HUES48 (cell line): ENCODE measurements at regions not wholly inside any gene's neighbourhood (a gene's known extent, or its start where the extent isn't known, plus 50 kb on each side); places are given as distances from the start of the nearest gene placed in this dataset.

ENCODE experiments used
- H3K27ac ChIP-seq: one replicate; pipeline ENCODE4 v1.7.0; 2013; ENCODE audit warnings: low read depth, low read length, inconsistent platforms
- H3K27me3 ChIP-seq: 2 replicates; pipeline ENCODE4 v1.6.1; 2013; ENCODE audit warnings: mild to moderate bottlenecking, low read length; ENCODE audit not compliant: control insufficient read depth, insufficient read depth
- H3K36me3 ChIP-seq: 2 replicates; pipeline ENCODE4 v1.6.1; 2013; ENCODE audit warnings: low read length; ENCODE audit not compliant: control insufficient read depth, insufficient read depth
- H3K4me1 ChIP-seq: 2 replicates; pipeline ENCODE4 v1.6.1; 2013; ENCODE audit warnings: mild to moderate bottlenecking, low read length; ENCODE audit not compliant: control insufficient read depth, insufficient read depth
- H3K4me3 ChIP-seq: 2 replicates; pipeline ENCODE4 v1.5.1; 2013; ENCODE audit warnings: mild to moderate bottlenecking, low read depth, low read length
- H3K9ac ChIP-seq: 2 replicates; pipeline ENCODE4 v1.6.1; 2013; ENCODE audit warnings: mild to moderate bottlenecking, low read depth, low read length, moderate library complexity
- H3K9me3 ChIP-seq: 2 replicates; pipeline ENCODE4 v1.6.1; 2013; ENCODE audit warnings: low read length; ENCODE audit not compliant: control insufficient read depth, insufficient read depth

- Histone ChIP-seq H3K4me1 (no peaks in the 10 kb centered on the region), H3K4me3 (no peak overlapping the region), H3K9ac (no peak overlapping the region), H3K27ac (no peak overlapping the region), H3K36me3 (no peaks in the 10 kb centered on the region), H3K9me3 (no peaks in the 10 kb centered on the region), H3K27me3 (peaks cover 41% of the 10 kb centered on the region)
Observed at GRCh38 chr2:120493231-120493630, 147.3 kb downstream of the INHBB start.

- Histone ChIP-seq H3K4me3 (no peak overlapping the region), H3K9ac (no peak overlapping the region), H3K9me3 (no peaks in the 10 kb centered on the region), H3K36me3 (no peaks in the 10 kb centered on the region), H3K4me1 (no peaks in the 10 kb centered on the region), H3K27me3 (peaks cover 38% of the 10 kb centered on the region), H3K27ac (no peak overlapping the region)
Observed at GRCh38 chr2:120494446-120494845, 148.5 kb downstream of the INHBB start.

GRCh38 chr2:120495586-120495985 is 149.7 kb downstream of the INHBB start:
- no peaks in the 10 kb centered on the region for H3K9me3 ChIP-seq
- H3K36me3 ChIP-seq: no peaks in the 10 kb centered on the region
- no peaks in the 10 kb centered on the region for H3K4me1 ChIP-seq
- no peak overlapping the region for H3K9ac ChIP-seq
- H3K27ac ChIP-seq: no peak overlapping the region
- H3K27me3 ChIP-seq: peaks cover 38% of the 10 kb centered on the region
- no peak overlapping the region for H3K4me3 ChIP-seq

- Histone ChIP-seq H3K4me3 (no peak overlapping the region), H3K27ac (no peak overlapping the region), H3K36me3 (no peaks in the 10 kb centered on the region), H3K27me3 (peaks cover 36% of the 10 kb centered on the region), H3K4me1 (no peaks in the 10 kb centered on the region), H3K9me3 (no peaks in the 10 kb centered on the region), H3K9ac (no peak overlapping the region)
Observed at GRCh38 chr2:120496235-120496634, 150.3 kb downstream of the INHBB start.

GRCh38 chr2:120496759-120497158 is 150.8 kb downstream of the INHBB start:
- Histone ChIP-seq H3K36me3 (no peaks in the 10 kb centered on the region), H3K9ac (no peak overlapping the region)

GRCh38 chr2:120497261-120497977 is 151.5 kb downstream of the INHBB start:
- Histone ChIP-seq H3K4me3 (no peak overlapping the region), H3K27ac (no peak overlapping the region), H3K9ac (no peak overlapping the region), H3K4me1 (no peaks in the 10 kb centered on the region), H3K27me3 (peaks cover 32% of the 10 kb centered on the region), H3K9me3 (no peaks in the 10 kb centered on the region), H3K36me3 (no peaks in the 10 kb centered on the region)

More at GRCh38 chr2:120496759-120497158, 150.8 kb downstream of the INHBB start:
- no peak overlapping the region for H3K27ac ChIP-seq
- H3K4me3 ChIP-seq: no peak overlapping the region
- H3K27me3 ChIP-seq: peaks cover 32% of the 10 kb centered on the region
- H3K9me3 ChIP-seq: no peaks in the 10 kb centered on the region
- no peaks in the 10 kb centered on the region for H3K4me1 ChIP-seq

GRCh38 chr2:120498121-120498520 is 152.2 kb downstream of the INHBB start:
- no peak overlapping the region for H3K27ac ChIP-seq
- no peaks in the 10 kb centered on the region for H3K4me1 ChIP-seq

GRCh38 chr2:120498576-120499394 is 152.8 kb downstream of the INHBB start:
- H3K4me1 ChIP-seq: no peaks in the 10 kb centered on the region
- H3K36me3 ChIP-seq: no peaks in the 10 kb centered on the region
- no peak overlapping the region for H3K9ac ChIP-seq
- no peaks in the 10 kb centered on the region for H3K9me3 ChIP-seq
- H3K4me3 ChIP-seq: no peak overlapping the region
- H3K27me3 ChIP-seq: peaks cover 32% of the 10 kb centered on the region
- H3K27ac ChIP-seq: no peak overlapping the region

More at GRCh38 chr2:120498121-120498520, 152.2 kb downstream of the INHBB start:
- no peaks in the 10 kb centered on the region for H3K9me3 ChIP-seq
- no peak overlapping the region for H3K4me3 ChIP-seq
- H3K36me3 ChIP-seq: no peaks in the 10 kb centered on the region
- H3K9ac ChIP-seq: no peak overlapping the region
- peaks cover 32% of the 10 kb centered on the region for H3K27me3 ChIP-seq

- H3K36me3 ChIP-seq: no peaks in the 10 kb centered on the region
- H3K9me3 ChIP-seq: no peaks in the 10 kb centered on the region
- no peaks in the 10 kb centered on the region for H3K4me1 ChIP-seq
- no peak overlapping the region for H3K9ac ChIP-seq
- H3K27me3 ChIP-seq: peaks cover 26% of the 10 kb centered on the region
- no peak overlapping the region for H3K27ac ChIP-seq
- no peak overlapping the region for H3K4me3 ChIP-seq
Observed at GRCh38 chr2:120499784-120500495, 154.0 kb downstream of the INHBB start.

- Histone ChIP-seq H3K4me1 (no peaks in the 10 kb centered on the region), H3K27me3 (peaks cover 19% of the 10 kb centered on the region)
Observed at GRCh38 chr2:120501591-120501990, 155.7 kb downstream of the INHBB start.

GRCh38 chr2:120502357-120502756 is 156.4 kb downstream of the INHBB start:
- no peak overlapping the region for H3K27ac ChIP-seq
- H3K4me1 ChIP-seq: no peaks in the 10 kb centered on the region
- no peak overlapping the region for H3K4me3 ChIP-seq
- H3K27me3 ChIP-seq: peaks cover 19% of the 10 kb centered on the region
- no peaks in the 10 kb centered on the region for H3K36me3 ChIP-seq
- no peak overlapping the region for H3K9ac ChIP-seq
- H3K9me3 ChIP-seq: no peaks in the 10 kb centered on the region

More at GRCh38 chr2:120501591-120501990, 155.7 kb downstream of the INHBB start:
- Histone ChIP-seq H3K27ac (no peak overlapping the region), H3K4me3 (no peak overlapping the region), H3K9me3 (no peaks in the 10 kb centered on the region), H3K9ac (no peak overlapping the region), H3K36me3 (no peaks in the 10 kb centered on the region)
